ENCODE measurements at regions not wholly inside any gene's neighbourhood (a gene's known extent, or its start where the extent isn't known, plus 50 kb on each side); places are given as distances from the start of the nearest gene placed in this dataset.

DNA sequence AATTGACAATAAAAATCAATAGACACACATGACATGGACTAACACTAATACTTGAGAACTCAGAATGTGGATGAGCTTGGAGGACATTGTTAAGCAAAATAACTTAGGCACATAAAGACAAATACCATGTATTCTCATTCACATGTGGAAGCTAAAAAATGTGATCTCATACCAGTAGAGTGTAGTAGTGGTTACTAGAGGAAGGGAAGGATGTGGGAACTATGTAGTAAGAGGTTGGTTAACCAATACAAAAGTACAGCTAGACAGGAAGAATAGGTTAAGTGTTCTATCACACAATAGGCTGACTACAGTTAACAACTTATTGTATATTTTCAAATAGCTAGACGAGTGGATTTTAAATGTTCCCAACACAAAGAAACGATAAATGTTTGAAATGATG, 415.8 kb upstream of the KLF12 start:
- TF ChIP-seq SP1 (CRISPR knock-in tag; IDR thresholded peaks at IDR 0.05) = no peak
- TF ChIP-seq EGR1 (conservative IDR thresholded peaks at IDR 0.05) = no peak
- no peak for TF ChIP-seq SAFB (IDR thresholded peaks at IDR 0.05; ENCODE audit: borderline replicate concordance, low read depth, low read length)
- TF ChIP-seq NEUROD1 (IDR thresholded peaks at IDR 0.05; ENCODE audit: borderline replicate concordance, low read depth, low read length, partially characterized antibody) = no peak
- TF ChIP-seq ZFP36 (IDR thresholded peaks at IDR 0.05; ENCODE audit: low read depth, low read length, partially characterized antibody) = no peak
- TF ChIP-seq, protein P1, sequence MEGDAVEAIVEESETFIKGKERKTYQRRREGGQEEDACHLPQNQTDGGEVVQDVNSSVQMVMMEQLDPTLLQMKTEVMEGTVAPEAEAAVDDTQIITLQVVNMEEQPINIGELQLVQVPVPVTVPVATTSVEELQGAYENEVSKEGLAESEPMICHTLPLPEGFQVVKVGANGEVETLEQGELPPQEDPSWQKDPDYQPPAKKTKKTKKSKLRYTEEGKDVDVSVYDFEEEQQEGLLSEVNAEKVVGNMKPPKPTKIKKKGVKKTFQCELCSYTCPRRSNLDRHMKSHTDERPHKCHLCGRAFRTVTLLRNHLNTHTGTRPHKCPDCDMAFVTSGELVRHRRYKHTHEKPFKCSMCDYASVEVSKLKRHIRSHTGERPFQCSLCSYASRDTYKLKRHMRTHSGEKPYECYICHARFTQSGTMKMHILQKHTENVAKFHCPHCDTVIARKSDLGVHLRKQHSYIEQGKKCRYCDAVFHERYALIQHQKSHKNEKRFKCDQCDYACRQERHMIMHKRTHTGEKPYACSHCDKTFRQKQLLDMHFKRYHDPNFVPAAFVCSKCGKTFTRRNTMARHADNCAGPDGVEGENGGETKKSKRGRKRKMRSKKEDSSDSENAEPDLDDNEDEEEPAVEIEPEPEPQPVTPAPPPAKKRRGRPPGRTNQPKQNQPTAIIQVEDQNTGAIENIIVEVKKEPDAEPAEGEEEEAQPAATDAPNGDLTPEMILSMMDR (IDR thresholded peaks at IDR 0.05 in 2 of 3, conservative IDR thresholded peaks at IDR 0.05 in 1 of 3; ENCODE audit: insufficient read depth in 2 of 3, low read depth in 1 of 3, low read length in 3 of 3) = no peak
- TF ChIP-seq ZNF217 (CRISPR knock-in tag; IDR thresholded peaks at IDR 0.05) = no peak

Measured in K562 (cell line).